PFSK-1 (cell line): ENCODE measurements at regions not wholly inside any gene's neighbourhood (a gene's known extent, or its start where the extent isn't known, plus 50 kb on each side); places are given as distances from the start of the nearest gene placed in this dataset.

Experiments used
- FOXP2 ChIP-seq: optimal IDR thresholded peaks from 2 replicates; pipeline ENCODE3; 2011; ENCODE audit warnings: borderline replicate concordance, control low read depth, inconsistent platforms; ENCODE audit not compliant: insufficient read depth; ENCODE audit errors: extremely low read length, extremely low read depth
- POLR2AphosphoS5 ChIP-seq: IDR thresholded peaks from 2 replicates; pipeline ENCODE4 v1.6.1; 2012; ENCODE audit warnings: low read depth, mild to moderate bottlenecking, control low read depth, low read length, moderate library complexity
- REST ChIP-seq, 2 experiments: IDR thresholded peaks; 2 replicates each; pipeline versions ENCODE4 v1.6.1 to v1.8.0; 2011 to 2012; ENCODE audit warnings: low read depth in 2 of 2, low read length in 2 of 2, control low read depth in 1 of 2, inconsistent platforms in 1 of 2, mild to moderate bottlenecking in 1 of 2, moderate library complexity in 1 of 2; ENCODE audit not compliant: insufficient read depth in 1 of 2
- SIN3A ChIP-seq: IDR thresholded peaks from 2 replicates; pipeline ENCODE4 v1.6.1; 2012; ENCODE audit warnings: mild to moderate bottlenecking, low read length, moderate library complexity, borderline replicate concordance; ENCODE audit not compliant: insufficient read depth
- TAF1 ChIP-seq: IDR thresholded peaks from 2 replicates; pipeline ENCODE4 v1.6.1; 2012; ENCODE audit warnings: low read length, control low read depth, borderline replicate concordance; ENCODE audit not compliant: insufficient read depth

DNA sequence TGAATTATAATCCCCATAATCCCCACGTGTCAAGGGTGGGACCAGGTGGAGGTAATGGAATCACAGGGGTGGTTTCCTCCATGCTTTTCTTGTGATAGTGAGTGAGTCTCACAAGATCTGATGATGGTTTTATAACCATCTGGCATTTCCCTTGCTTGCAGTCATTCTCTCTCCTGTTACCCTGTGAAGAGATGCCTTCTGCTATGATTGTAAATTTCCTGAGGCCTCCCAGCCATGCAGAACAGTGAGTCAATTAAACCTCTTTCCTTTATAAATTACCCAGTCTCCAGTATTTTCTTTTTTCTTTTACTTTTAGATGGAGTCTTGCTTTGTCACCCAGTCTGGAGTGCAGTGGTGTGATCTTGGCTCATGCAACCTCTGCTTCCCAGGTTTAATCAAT is 182.7 kb upstream of the SEMA6A start:
- TF ChIP-seq FOXP2: no peak
- TF ChIP-seq REST (IDR thresholded peaks at IDR 0.05; ENCODE audit: insufficient read depth in 1 of 2, low read depth in 2 of 2, low read length in 2 of 2): no peak
- TF ChIP-seq TAF1: no peak
- no peak for TF ChIP-seq POLR2AphosphoS5
- no peak for TF ChIP-seq SIN3A

DNA sequence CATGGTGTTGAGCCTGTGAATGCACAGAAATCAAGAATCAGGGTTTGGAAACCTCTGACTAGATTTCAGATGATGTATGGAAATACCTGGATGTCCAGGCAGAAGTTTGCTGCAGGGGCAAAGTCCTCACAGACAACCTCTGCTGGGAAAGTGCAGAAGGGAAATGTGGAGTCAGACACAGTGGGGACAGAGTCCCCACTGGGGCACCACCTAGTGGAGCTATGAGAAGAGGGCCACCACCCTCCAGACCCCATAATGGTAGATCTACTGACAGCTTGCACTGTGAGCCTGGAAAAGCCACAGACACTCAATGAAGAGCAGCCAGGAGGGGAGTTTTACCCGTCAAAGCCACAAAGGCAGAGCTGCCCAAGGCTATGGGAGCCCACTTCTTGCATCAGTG is 181.9 kb upstream of the SEMA6A start:
- TF ChIP-seq REST (IDR thresholded peaks at IDR 0.05; ENCODE audit: insufficient read depth in 1 of 2, low read depth in 2 of 2, low read length in 2 of 2) (no peak), TAF1 (no peak), FOXP2 (no peak), POLR2AphosphoS5 (no peak), SIN3A (no peak)

DNA sequence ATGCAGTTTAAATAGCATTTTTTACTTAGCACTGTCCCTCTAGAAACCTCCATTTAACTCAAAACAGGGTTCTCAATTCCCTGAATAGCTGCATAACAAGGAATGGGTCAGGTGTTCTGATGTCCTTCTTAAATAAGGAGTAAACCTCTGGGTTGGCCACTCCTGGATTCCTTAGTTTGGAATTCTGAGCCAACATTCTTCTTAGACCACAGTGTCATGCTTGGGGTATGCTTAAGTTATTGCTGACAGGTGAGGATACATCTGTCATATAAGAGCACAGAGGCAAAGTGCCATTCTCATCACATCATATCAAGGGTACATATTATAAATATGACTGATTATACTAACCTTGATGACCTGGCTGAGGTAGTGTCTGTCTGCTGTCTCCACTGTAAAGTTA is 179.9 kb upstream of the SEMA6A start:
- TF ChIP-seq TAF1 (no peak), REST (IDR thresholded peaks at IDR 0.05; ENCODE audit: insufficient read depth in 1 of 2, low read depth in 2 of 2, low read length in 2 of 2) (no peak), FOXP2 (no peak), POLR2AphosphoS5 (no peak), SIN3A (no peak)

- TF ChIP-seq SIN3A: no peak
- TF ChIP-seq POLR2AphosphoS5: no peak
- no peak for TF ChIP-seq TAF1
- no peak for TF ChIP-seq REST (IDR thresholded peaks at IDR 0.05; ENCODE audit: insufficient read depth in 1 of 2, low read depth in 2 of 2, low read length in 2 of 2)
- TF ChIP-seq FOXP2: no peak
These were observed 177.1 kb upstream of the SEMA6A start for GRCh38 chr5:116751684-116752083.
